Lower leg skin (tissue), 3 donors: ENCODE measurements at regions not wholly inside any gene's neighbourhood (a gene's known extent, or its start where the extent isn't known, plus 50 kb on each side); places are given as distances from the start of the nearest gene placed in this dataset.

ENCODE experiments used
- POLR2A ChIP-seq, 2 donors: fragments of 450-650 bp; IDR thresholded peaks; one replicate each; pipeline ENCODE4 v1.6.1; 2016 to 2017; ENCODE audit warnings: antibody characterized with exemption in 2 of 2, mild to moderate bottlenecking in 1 of 2, moderate library complexity in 1 of 2
- TF ChIP-seq, protein P1 (sequence below), 3 donors: fragments of 450-650 bp; IDR thresholded peaks; one replicate each; pipeline ENCODE4 v1.5.1; 2016; ENCODE audit warnings: antibody characterized with exemption in 3 of 3, mild to moderate bottlenecking in 3 of 3, moderate library complexity in 2 of 3

DNA sequence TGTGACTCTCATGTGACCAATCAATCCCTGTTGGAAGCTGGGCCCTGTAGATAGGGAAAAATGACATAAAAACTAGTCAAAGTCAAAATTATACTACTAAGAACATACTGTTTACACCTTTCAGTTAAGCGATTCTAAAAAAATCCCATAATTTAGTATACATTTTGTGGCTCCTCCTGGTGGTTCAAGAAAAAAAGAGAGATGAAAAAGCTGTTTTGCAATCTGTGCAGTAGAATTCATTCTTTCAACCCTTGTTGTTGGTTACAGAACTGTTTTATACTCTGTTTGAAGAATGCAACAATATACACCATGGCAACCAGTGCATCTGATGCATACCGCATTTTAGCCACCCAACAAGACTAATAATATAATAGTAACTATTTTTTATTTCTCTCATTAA is 66.8 kb upstream of the ANK2 start:
- TF ChIP-seq, protein P1, sequence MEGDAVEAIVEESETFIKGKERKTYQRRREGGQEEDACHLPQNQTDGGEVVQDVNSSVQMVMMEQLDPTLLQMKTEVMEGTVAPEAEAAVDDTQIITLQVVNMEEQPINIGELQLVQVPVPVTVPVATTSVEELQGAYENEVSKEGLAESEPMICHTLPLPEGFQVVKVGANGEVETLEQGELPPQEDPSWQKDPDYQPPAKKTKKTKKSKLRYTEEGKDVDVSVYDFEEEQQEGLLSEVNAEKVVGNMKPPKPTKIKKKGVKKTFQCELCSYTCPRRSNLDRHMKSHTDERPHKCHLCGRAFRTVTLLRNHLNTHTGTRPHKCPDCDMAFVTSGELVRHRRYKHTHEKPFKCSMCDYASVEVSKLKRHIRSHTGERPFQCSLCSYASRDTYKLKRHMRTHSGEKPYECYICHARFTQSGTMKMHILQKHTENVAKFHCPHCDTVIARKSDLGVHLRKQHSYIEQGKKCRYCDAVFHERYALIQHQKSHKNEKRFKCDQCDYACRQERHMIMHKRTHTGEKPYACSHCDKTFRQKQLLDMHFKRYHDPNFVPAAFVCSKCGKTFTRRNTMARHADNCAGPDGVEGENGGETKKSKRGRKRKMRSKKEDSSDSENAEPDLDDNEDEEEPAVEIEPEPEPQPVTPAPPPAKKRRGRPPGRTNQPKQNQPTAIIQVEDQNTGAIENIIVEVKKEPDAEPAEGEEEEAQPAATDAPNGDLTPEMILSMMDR (IDR thresholded peaks at IDR 0.05), result no peak
- no peak for TF ChIP-seq POLR2A (IDR thresholded peaks at IDR 0.05)
